ENCODE measurements at regions not wholly inside any gene's neighbourhood (a gene's known extent, or its start where the extent isn't known, plus 50 kb on each side); places are given as distances from the start of the nearest gene placed in this dataset.

DNA sequence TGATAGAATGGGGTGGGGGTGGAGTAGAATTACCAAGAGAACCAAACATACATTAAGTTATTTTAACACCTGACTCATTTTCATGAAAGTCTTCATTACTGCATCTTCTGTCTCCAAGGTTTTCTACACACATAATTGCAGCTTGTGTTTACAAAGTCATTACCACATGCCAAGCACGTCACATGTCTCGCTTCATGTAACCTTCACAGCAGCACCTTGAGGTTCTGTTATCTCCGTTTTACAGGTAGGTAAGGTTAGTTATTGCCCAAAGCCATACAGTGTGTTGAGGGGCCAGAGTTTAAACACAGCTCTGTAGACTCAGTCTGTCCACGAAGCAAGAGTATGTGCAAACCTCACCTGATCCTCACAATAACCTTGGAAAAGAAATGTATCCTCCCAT, 64.3 kb upstream of the RBM19 start:
- TF ChIP-seq, protein P1, sequence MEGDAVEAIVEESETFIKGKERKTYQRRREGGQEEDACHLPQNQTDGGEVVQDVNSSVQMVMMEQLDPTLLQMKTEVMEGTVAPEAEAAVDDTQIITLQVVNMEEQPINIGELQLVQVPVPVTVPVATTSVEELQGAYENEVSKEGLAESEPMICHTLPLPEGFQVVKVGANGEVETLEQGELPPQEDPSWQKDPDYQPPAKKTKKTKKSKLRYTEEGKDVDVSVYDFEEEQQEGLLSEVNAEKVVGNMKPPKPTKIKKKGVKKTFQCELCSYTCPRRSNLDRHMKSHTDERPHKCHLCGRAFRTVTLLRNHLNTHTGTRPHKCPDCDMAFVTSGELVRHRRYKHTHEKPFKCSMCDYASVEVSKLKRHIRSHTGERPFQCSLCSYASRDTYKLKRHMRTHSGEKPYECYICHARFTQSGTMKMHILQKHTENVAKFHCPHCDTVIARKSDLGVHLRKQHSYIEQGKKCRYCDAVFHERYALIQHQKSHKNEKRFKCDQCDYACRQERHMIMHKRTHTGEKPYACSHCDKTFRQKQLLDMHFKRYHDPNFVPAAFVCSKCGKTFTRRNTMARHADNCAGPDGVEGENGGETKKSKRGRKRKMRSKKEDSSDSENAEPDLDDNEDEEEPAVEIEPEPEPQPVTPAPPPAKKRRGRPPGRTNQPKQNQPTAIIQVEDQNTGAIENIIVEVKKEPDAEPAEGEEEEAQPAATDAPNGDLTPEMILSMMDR (IDR thresholded peaks at IDR 0.05 in 2 of 3, conservative IDR thresholded peaks at IDR 0.05 in 1 of 3; ENCODE audit: control insufficient read depth in 2 of 3, extremely low read depth in 1 of 3, insufficient read depth in 1 of 3, low read depth in 3 of 3, low read length in 3 of 3): no peak
- TF ChIP-seq POLR2A (IDR thresholded peaks at IDR 0.05; ENCODE audit: low read depth, low read length) (no peak), NR2F1 (conservative IDR thresholded peaks at IDR 0.05) (no peak), EP300 (IDR thresholded peaks at IDR 0.05; ENCODE audit: borderline replicate concordance in 1 of 2, control insufficient read depth in 1 of 2, low read depth in 2 of 2, low read length in 2 of 2) (no peak), SMAD1 (IDR thresholded peaks at IDR 0.05; ENCODE audit: low read depth, partially characterized antibody) (no peak), CEBPB (IDR thresholded peaks at IDR 0.05; ENCODE audit: borderline replicate concordance in 1 of 2, low read depth in 2 of 2, low read length in 2 of 2) (no peak), GABPA (IDR thresholded peaks at IDR 0.05; ENCODE audit: low read depth) (no peak), RAD21 (IDR thresholded peaks at IDR 0.05; ENCODE audit: insufficient read depth, low read depth, low read length) (no peak), YY1 (IDR thresholded peaks at IDR 0.05; ENCODE audit: low read depth, low read length) (no peak), SMC3 (IDR thresholded peaks at IDR 0.05; ENCODE audit: borderline replicate concordance, low read length) (no peak), ZNF24 (IDR thresholded peaks at IDR 0.05) (no peak), TAF1 (IDR thresholded peaks at IDR 0.05; ENCODE audit: borderline replicate concordance, low read depth, low read length) (no peak)
- TF ChIP-seq, protein P2, sequence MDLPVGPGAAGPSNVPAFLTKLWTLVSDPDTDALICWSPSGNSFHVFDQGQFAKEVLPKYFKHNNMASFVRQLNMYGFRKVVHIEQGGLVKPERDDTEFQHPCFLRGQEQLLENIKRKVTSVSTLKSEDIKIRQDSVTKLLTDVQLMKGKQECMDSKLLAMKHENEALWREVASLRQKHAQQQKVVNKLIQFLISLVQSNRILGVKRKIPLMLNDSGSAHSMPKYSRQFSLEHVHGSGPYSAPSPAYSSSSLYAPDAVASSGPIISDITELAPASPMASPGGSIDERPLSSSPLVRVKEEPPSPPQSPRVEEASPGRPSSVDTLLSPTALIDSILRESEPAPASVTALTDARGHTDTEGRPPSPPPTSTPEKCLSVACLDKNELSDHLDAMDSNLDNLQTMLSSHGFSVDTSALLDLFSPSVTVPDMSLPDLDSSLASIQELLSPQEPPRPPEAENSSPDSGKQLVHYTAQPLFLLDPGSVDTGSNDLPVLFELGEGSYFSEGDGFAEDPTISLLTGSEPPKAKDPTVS (IDR thresholded peaks at IDR 0.05; ENCODE audit: low read depth, low read length): no peak
- TF ChIP-seq, protein P3, sequence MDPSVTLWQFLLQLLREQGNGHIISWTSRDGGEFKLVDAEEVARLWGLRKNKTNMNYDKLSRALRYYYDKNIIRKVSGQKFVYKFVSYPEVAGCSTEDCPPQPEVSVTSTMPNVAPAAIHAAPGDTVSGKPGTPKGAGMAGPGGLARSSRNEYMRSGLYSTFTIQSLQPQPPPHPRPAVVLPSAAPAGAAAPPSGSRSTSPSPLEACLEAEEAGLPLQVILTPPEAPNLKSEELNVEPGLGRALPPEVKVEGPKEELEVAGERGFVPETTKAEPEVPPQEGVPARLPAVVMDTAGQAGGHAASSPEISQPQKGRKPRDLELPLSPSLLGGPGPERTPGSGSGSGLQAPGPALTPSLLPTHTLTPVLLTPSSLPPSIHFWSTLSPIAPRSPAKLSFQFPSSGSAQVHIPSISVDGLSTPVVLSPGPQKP (IDR thresholded peaks at IDR 0.05; ENCODE audit: low read depth, low read length): no peak

All from GM12878 (cell line).